ENCODE measurements at regions not wholly inside any gene's neighbourhood (a gene's known extent, or its start where the extent isn't known, plus 50 kb on each side); places are given as distances from the start of the nearest gene placed in this dataset. TPM values are rescaled to one million over a fixed set of nuclear protein-coding genes. Genes with fewer than 3 reads are reported as not detected.

DNA sequence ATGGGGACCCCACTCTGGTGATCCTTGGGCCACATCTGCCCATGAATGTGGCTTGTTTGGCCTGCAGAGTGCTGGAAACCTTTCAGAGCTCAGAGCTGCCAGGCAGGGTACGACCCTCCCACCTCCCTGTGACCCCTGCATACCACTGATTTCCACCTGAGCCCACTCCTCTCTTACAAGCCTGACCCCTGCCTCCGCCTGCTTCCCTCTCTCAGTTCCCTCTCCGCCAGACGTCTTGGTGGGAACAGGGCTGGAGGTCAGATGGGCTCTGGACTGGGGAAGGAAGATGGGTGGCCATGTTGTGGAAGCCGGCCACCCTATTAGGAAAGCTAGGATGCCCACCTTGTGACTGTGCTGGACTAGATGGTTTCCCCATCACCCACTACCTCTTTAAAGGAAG is 185.1 kb downstream of the KATNIP start:
- H3K4me2 ChIP-seq (ENCODE audit: low read length): no peak overlapping the region
- H3K9ac ChIP-seq (ENCODE audit: low read depth, low read length): no peak overlapping the region
- no peaks in the 10 kb centered on the region for H3K27me3 ChIP-seq (ENCODE audit: control insufficient read depth, insufficient read depth, low read length)
- no peaks in the 10 kb centered on the region for H3K36me3 ChIP-seq (ENCODE audit: insufficient read depth, low read length)
- H3K4me1 ChIP-seq (ENCODE audit: control insufficient read depth, insufficient read depth, low read length): no peaks in the 10 kb centered on the region
- H3K4me3 ChIP-seq (ENCODE audit: low read length): no peak overlapping the region
- H3K9me3 ChIP-seq (replicated peaks; ENCODE audit: low read length): no peaks in the 10 kb centered on the region

DNA sequence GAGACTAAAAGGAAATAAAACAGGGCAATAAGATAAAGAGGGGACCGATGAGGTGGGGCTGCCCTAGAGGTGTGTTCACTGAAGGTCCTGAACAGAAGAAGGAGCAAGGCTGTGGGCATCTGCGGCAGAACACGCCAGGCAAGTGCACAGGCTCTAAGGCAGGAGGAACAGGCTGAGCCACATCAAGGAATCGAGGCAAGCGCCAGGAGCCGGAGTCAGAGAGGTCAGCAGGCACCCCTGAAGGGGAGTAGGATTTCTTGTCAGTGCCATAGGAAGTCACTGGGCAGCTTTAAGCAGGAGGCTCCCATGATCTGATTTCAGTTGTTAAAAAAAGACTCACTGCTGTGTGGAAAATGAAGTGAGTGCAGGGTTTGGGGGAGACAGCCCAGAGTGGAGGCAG is 186.5 kb downstream of the KATNIP start:
- Histone ChIP-seq H3K4me3 (ENCODE audit: low read length) (no peak overlapping the region), H3K36me3 (ENCODE audit: insufficient read depth, low read length) (peaks cover 3% of the 10 kb centered on the region)

DNA sequence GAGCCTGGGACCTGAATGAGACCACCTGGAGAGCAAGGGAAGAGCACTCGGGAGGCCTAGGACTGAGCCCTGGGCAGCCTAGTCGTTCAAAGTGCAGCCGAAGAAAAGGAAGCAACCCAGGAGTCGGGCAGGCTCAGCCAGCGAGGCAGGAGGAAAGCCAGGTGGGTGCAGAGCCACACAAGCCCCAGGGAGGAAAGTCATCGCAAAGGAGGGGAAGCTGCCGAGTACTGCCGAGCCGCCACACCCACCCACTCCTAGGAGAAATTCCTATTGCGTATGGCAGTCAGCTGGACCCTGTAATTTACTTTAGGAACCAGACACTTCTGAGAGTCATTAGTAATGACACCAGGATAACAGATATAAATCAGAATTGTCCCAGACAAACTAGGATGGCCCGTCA is 187.6 kb downstream of the KATNIP start:
- peaks cover 3% of the 10 kb centered on the region for H3K36me3 ChIP-seq (ENCODE audit: insufficient read depth, low read length)
- no peaks in the 10 kb centered on the region for H3K4me1 ChIP-seq (ENCODE audit: control insufficient read depth, insufficient read depth, low read length)
- no peaks in the 10 kb centered on the region for H3K9me3 ChIP-seq (replicated peaks; ENCODE audit: low read length)
- no peak overlapping the region for H3K9ac ChIP-seq (ENCODE audit: low read depth, low read length)
- H3K4me3 ChIP-seq (ENCODE audit: low read length): no peak overlapping the region
- no peak overlapping the region for H3K4me2 ChIP-seq (ENCODE audit: low read length)
- no peaks in the 10 kb centered on the region for H3K27me3 ChIP-seq (ENCODE audit: control insufficient read depth, insufficient read depth, low read length)

More for the DNA sequence above, 186.5 kb downstream of the KATNIP start:
- H3K4me1 ChIP-seq (ENCODE audit: control insufficient read depth, insufficient read depth, low read length): no peaks in the 10 kb centered on the region
- no peaks in the 10 kb centered on the region for H3K27me3 ChIP-seq (ENCODE audit: control insufficient read depth, insufficient read depth, low read length)
- H3K9me3 ChIP-seq (replicated peaks; ENCODE audit: low read length): no peaks in the 10 kb centered on the region
- no peak overlapping the region for H3K4me2 ChIP-seq (ENCODE audit: low read length)
- H3K9ac ChIP-seq (ENCODE audit: low read depth, low read length): no peak overlapping the region

Small RNA genes lying in the stretch of these regions (small RNA-seq; reads per million reads assigned to genes)
- gene RF00019: not detected

Data from skeletal muscle satellite cell (primary cell).